Left colon (tissue), 2 donors: ENCODE measurements at regions not wholly inside any gene's neighbourhood (a gene's known extent, or its start where the extent isn't known, plus 50 kb on each side); places are given as distances from the start of the nearest gene placed in this dataset.

Experiments used
- ATAC-seq: fragments of 200-7000 bp; cut with Tn5 transposase; one replicate; pipeline ENCODE4 v1.9.1; 2020; ENCODE audit warnings: mild to moderate bottlenecking, moderate library complexity
- DNase-seq, 2 donors: peaks; one replicate each; pipeline ENCODE4 v3.0.0-alpha.2; 2020
- intact Hi-C, 2 donors: fragments of 100-400 bp; cut with DNase I in 1 of 2; cut with micrococcal nuclease in 1 of 2; formaldehyde crosslinking; loops; one replicate each; pipeline versions ENCODE4 v1.11.2 to v1.14.0; 2022; cut with DNase I, micrococcal nuclease
- donor health status: DM: no; HTN: no; CAD: no.
- donor health status: DM: yes; HTN: yes; CAD: no.

- intact Hi-C loops, result no loop called here
- ATAC-seq (no peak), DNase-seq (no peak)
Observed at GRCh38 chr5:158644301-158644700, 455.4 kb downstream of the EBF1 start.

- intact Hi-C loops, result no loop called here
- ATAC-seq (no peak), DNase-seq (no peak)
Observed at GRCh38 chr5:158643840-158644239, 455.9 kb downstream of the EBF1 start.

DNA sequence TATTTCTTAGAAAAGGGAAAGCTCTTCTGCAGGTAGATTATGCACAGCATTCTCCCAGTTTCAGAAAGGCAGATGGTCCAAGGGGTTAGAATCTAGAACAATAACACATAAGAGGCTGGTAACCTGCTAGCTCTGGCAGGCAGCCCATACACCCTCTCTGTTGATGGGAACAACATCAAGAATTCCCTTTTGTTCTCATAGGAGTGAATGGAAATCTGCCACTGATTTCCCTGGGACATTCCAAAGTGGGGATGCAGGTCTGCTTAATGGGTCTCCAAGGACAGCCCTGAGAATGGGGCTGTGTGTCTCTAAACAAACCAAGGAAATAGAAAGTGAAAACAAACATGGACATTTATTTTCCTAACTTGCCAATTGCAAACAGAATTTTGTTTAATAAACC lies 456.8 kb downstream of the EBF1 start:
- intact Hi-C loops, result no loop called here
- DNase-seq, result no peak
- no peak for ATAC-seq

- intact Hi-C loops, result no loop called here
- DNase-seq (no peak), ATAC-seq (no peak)
Observed at GRCh38 chr5:158641016-158641415, 458.7 kb downstream of the EBF1 start.

GRCh38 chr5:158640593-158640980 lies 459.1 kb downstream of the EBF1 start:
- no peak for DNase-seq
- ATAC-seq, result no peak
- intact Hi-C loops, result no loop called here

GRCh38 chr5:158639881-158640592 lies 459.7 kb downstream of the EBF1 start:
- ATAC-seq, result no peak
- intact Hi-C loops, result no loop called here
- DNase-seq, result no peak

GRCh38 chr5:158638396-158638795 lies 461.3 kb downstream of the EBF1 start:
- DNase-seq (no peak), ATAC-seq (no peak)
- intact Hi-C loops, result no loop called here

- intact Hi-C loops, result no loop called here
- ATAC-seq (no peak), DNase-seq (no peak)
Observed at GRCh38 chr5:158637039-158637438, 462.7 kb downstream of the EBF1 start.

- DNase-seq (no peak), ATAC-seq (no peak)
- intact Hi-C loops, result no loop called here
Observed at GRCh38 chr5:158635565-158635964, 464.2 kb downstream of the EBF1 start.

- intact Hi-C loops, result no loop called here
- ATAC-seq, result no peak
- DNase-seq, result no peak
Observed at GRCh38 chr5:158634714-158635113, 465.0 kb downstream of the EBF1 start.

- intact Hi-C loops, result no loop called here
- ATAC-seq (no peak), DNase-seq (no peak)
Observed at GRCh38 chr5:158629591-158630312, 470.0 kb downstream of the EBF1 start.

DNA sequence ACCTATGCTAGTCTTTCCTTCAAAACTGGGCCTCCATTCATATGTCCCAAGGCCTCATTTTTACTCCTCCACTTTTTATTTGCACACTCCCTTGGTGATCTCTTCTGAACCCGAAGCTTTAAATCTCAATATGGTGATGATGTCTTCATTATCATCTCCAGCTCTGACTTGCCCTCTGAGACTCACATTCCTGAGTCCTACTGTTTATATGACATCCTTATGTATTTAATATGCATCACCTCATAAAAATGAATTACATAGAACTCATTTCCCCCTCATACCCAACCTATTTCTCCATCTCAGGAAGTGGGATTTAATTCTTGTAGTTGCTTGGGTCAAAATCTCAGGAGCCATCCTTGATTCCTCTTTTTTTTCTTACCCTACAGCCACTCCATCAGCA lies 473.0 kb downstream of the EBF1 start:
- no peak for ATAC-seq
- intact Hi-C loops, result no loop called here

DNA sequence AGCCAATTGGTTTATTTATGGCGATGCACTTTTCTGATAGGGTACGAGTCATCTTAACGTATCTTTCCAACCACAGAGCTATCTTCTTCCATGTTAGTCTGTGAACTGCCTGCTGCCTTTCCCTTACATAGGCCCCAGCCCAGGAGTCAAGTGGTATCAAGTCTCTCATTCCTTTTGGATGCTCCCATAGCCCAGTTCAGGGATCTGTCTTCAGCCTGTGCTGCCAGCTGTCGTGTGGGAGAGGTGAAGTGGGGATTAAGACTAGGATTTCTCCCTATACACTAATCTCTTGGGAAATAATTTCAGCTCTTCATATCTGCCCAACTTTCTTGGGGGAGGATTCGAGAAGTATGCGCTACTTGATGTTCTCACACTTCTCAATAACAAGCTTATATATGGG lies 475.7 kb downstream of the EBF1 start:
- intact Hi-C loops, result no loop called here
- ATAC-seq (no peak), DNase-seq (no peak)

More for the DNA sequence above, 473.0 kb downstream of the EBF1 start:
- DNase-seq, result no peak

DNA sequence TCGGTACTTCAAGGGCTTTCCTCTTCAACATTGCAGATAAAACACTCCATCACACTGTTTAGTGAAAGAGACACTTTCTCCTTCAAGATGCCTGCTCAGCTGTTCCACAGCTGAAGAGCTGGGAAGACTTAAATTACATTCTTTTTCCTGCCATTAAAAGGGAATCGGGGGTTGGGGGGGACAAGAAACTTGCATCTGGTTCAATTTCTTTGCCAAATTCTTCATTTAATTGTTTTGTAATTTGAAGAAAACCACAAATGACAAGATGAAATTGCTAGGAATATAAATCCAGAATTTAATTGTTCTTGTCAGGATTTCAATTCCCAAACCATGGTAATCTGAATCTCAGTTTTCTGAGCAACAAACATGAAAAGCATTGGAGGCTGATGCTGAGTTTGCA lies 478.3 kb downstream of the EBF1 start:
- no peak for DNase-seq
- no peak for ATAC-seq
- intact Hi-C loops, result no loop called here

- intact Hi-C loops, result no loop called here
- DNase-seq, result no peak
- no peak for ATAC-seq
Observed at GRCh38 chr5:158619083-158619788, 480.5 kb downstream of the EBF1 start.

DNA sequence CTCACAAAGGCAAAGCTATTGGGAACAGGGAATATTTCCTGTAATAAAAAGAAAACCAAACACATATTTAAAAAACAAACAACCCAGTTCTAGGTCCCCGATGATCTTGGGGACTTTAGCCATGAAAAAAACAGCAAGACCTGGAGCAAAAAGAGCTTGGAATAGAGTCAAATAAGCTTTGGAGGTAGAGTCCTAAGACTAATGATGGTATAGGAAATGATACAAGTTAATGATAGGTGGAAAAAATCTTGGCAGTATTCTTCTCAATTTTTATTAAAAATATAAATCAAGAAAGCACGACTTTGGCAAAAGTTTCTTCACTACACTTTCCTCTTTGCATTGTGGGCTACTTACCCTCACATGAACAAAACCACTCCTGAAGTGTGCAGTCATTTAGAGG lies 481.5 kb downstream of the EBF1 start:
- ATAC-seq, result no peak
- no peak for DNase-seq
- intact Hi-C loops, result no loop called here

GRCh38 chr5:158616707-158617106 lies 483.0 kb downstream of the EBF1 start:
- ATAC-seq (no peak), DNase-seq (no peak)
- intact Hi-C loops, result no loop called here

GRCh38 chr5:158614951-158615350 lies 484.8 kb downstream of the EBF1 start:
- DNase-seq, result no peak
- intact Hi-C loops, result no loop called here
- no peak for ATAC-seq

GRCh38 chr5:158611581-158611980 lies 488.1 kb downstream of the EBF1 start:
- intact Hi-C loops, result no loop called here
- no peak for ATAC-seq

DNA sequence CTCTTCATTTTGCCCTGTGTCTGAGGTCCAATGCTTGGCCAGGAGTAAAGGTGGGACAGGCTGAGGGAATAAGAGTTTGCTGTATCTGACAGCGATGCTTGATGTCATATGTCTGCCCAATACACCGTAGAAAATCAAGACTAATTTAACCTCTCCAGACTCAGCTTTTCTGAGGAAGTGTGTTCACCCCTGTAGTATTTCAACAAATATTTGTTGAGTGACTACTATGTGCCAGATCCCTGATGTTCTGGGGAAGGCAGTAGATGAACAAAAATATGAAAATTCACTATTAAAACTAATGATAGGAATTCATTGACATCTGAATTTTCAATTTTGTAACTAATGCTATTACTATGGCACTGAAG lies 489.7 kb downstream of the EBF1 start:
- ATAC-seq (no peak), DNase-seq (no peak)
- intact Hi-C loops, result no loop called here

More at GRCh38 chr5:158611581-158611980, 488.1 kb downstream of the EBF1 start:
- DNase-seq, result no peak
